HepG2 (cell line): ENCODE measurements at regions not wholly inside any gene's neighbourhood (a gene's known extent, or its start where the extent isn't known, plus 50 kb on each side); places are given as distances from the start of the nearest gene placed in this dataset.

Experiments used
- ATAC-seq: fragments of 200-7000 bp; cut with Tn5 transposase; 3 replicates; pipeline ENCODE4 v1.9.1; 2020; ENCODE audit warnings: mild to moderate bottlenecking, moderate library complexity
- BruUV-seq: library from RNA; stranded (reverse); fragments of 400-500 nt; replicated peaks from 2 replicates; lab custom pipeline; 2021; lab: Mats Ljungman, UMichigan
- CTCF ChIA-PET: fragments of 300-600 bp; formaldehyde crosslinking; extraction: SDS; loops from one replicate; lab custom pipeline; 2021; ENCODE audit warnings: low total read pairs, inconsistent platforms, low intra/inter-chr PET ratio; lab: Yijun Ruan, JAX
- POLR2A ChIA-PET: fragments of 350-600 bp; sonication (Branson Sonifier 250); formaldehyde crosslinking; loops from one replicate; lab custom pipeline; 2020; ENCODE audit warnings: antibody characterized with exemption, inconsistent platforms; lab: Yijun Ruan, JAX
- DNase-seq: peaks from one replicate; pipeline ENCODE4 v3.0.0-alpha.2; 2015; ENCODE audit warnings: low spot score
- FAIRE-seq: peaks from 3 replicates; lab custom pipeline; 2011; peaks lifted over from hg19 to GRCh38; lab: Jason Lieb, UNC
- H2AFZ ChIP-seq: one replicate; pipeline ENCODE4 v1.6.1; 2011; ENCODE audit warnings: low read length, inconsistent platforms
- H3K27ac ChIP-seq: fragments of 300-600 bp; 3 replicates; pipeline ENCODE4 v1.8.0; 2011; ENCODE audit warnings: mixed run types, mild to moderate bottlenecking, mixed read lengths, low read length, inconsistent platforms; ENCODE audit not compliant: insufficient read depth; ENCODE audit errors: extremely low read length
- H3K27me3 ChIP-seq, 2 experiments: fragments of 200-600 bp in 1 of 2; 2 replicates in 1 of 2; 3 replicates in 1 of 2; pipeline versions ENCODE4 v1.6.0 to v1.8.0; 2011; ENCODE audit warnings: low read length in 2 of 2, mild to moderate bottlenecking in 2 of 2, moderate library complexity in 2 of 2, inconsistent platforms in 1 of 2; ENCODE audit not compliant: insufficient read depth in 2 of 2, control insufficient read depth in 1 of 2
- H3K36me3 ChIP-seq, 2 experiments: fragments of 200-600 bp in 1 of 2; replicated peaks in 1 of 2; 2 replicates in 1 of 2; 3 replicates in 1 of 2; pipeline versions ENCODE4 v1.5.1 to v1.8.0; 2011; ENCODE audit warnings: low read length in 2 of 2, inconsistent platforms in 1 of 2; ENCODE audit not compliant: insufficient read depth in 2 of 2, control insufficient read depth in 1 of 2
- H3K4me1 ChIP-seq: 2 replicates; pipeline ENCODE4 v1.5.1; 2012; ENCODE audit warnings: low read length, inconsistent platforms; ENCODE audit not compliant: insufficient read depth
- H3K4me2 ChIP-seq: 2 replicates; pipeline ENCODE4 v1.6.0; 2011; ENCODE audit warnings: low read depth, low read length, inconsistent platforms
- H3K4me3 ChIP-seq, 3 experiments: fragments of 200-600 bp in 1 of 3; sonication (generic), shearing (Covaris generic) in 1 of 3; replicated peaks in 1 of 3; 2 replicates each; pipeline ENCODE4 v1.5.1; 2011 to 2016; ENCODE audit warnings: low read length in 3 of 3, inconsistent platforms in 2 of 3, low read depth in 2 of 3, mild to moderate bottlenecking in 2 of 3, control low read depth in 1 of 3, mixed read lengths in 1 of 3; ENCODE audit not compliant: insufficient read depth in 1 of 3
- H3K79me2 ChIP-seq: one replicate; pipeline ENCODE4 v1.6.1; 2011; ENCODE audit warnings: low read length, inconsistent platforms; ENCODE audit not compliant: insufficient read depth
- H3K9ac ChIP-seq: 2 replicates; pipeline ENCODE4 v1.6.0; 2011; ENCODE audit warnings: mild to moderate bottlenecking, low read depth, low read length, inconsistent platforms; ENCODE audit not compliant: insufficient read depth
- H3K9me3 ChIP-seq: 2 replicates; pipeline ENCODE4 v1.5.1; 2012; ENCODE audit warnings: mild to moderate bottlenecking, low read length
- H4K20me1 ChIP-seq: 2 replicates; pipeline ENCODE4 v1.6.0; 2011; ENCODE audit warnings: inconsistent platforms, mild to moderate bottlenecking, low read length, moderate library complexity; ENCODE audit not compliant: insufficient read depth
- ADNP ChIP-seq: sonication (generic); formaldehyde crosslinking; IDR thresholded peaks from 2 replicates; pipeline ENCODE4 v1.4.0; 2020; ENCODE audit warnings: missing genetic modification reagents
- AHR ChIP-seq: IDR thresholded peaks from 2 replicates; pipeline ENCODE4 v1.6.1; 2018; ENCODE audit warnings: missing genetic modification reagents, missing compliant biosample characterization
- DNMT3B ChIP-seq: conservative IDR thresholded peaks from 2 replicates; pipeline ENCODE4 v1.6.1; 2016; ENCODE audit warnings: missing biosample characterization, control low read depth
- KMT2B ChIP-seq: IDR thresholded peaks from 2 replicates; pipeline ENCODE4 v1.6.1; 2016; ENCODE audit warnings: missing genetic modification reagents, missing compliant biosample characterization
- SRSF1 ChIP-seq: fragments of 200-400 bp; formaldehyde crosslinking; optimal IDR thresholded peaks from 2 replicates; pipeline ENCODE3; 2017; ENCODE audit warnings: mild to moderate bottlenecking, low read depth, low read length, moderate library complexity
- TARDBP ChIP-seq: sonication (generic); formaldehyde crosslinking; IDR thresholded peaks from 2 replicates; pipeline ENCODE4 v1.8.0; 2022; ENCODE audit warnings: mild to moderate bottlenecking, missing genetic modification reagents
- ZBTB25 ChIP-seq: IDR thresholded peaks from 2 replicates; pipeline ENCODE4 v1.6.1; 2018; ENCODE audit warnings: missing genetic modification reagents
- ZHX1 ChIP-seq: sonication (generic); formaldehyde crosslinking; IDR thresholded peaks from 2 replicates; pipeline ENCODE4 v1.8.1; 2022; ENCODE audit warnings: low read depth, mild to moderate bottlenecking, missing genetic modification reagents
- ZKSCAN1 ChIP-seq: fragments of 150-350 bp; IDR thresholded peaks from 2 replicates; pipeline ENCODE4 v1.6.1; 2014; ENCODE audit warnings: low read length
- ZNF274 ChIP-seq: sonication (generic); formaldehyde crosslinking; IDR thresholded peaks from 2 replicates; pipeline ENCODE4 v1.5.1; 2020; ENCODE audit warnings: mild to moderate bottlenecking, missing genetic modification reagents
- ZNF282 ChIP-seq: fragments of 450-650 bp; IDR thresholded peaks from 2 replicates; pipeline ENCODE4 v1.6.1; 2018; ENCODE audit not compliant: partially characterized antibody
- ZNF746 ChIP-seq: sonication (generic); formaldehyde crosslinking; IDR thresholded peaks from 2 replicates; pipeline ENCODE4 v1.8.0; 2022; ENCODE audit warnings: mild to moderate bottlenecking, missing genetic modification reagents
- ZNF768 ChIP-seq: sonication (generic); formaldehyde crosslinking; IDR thresholded peaks from 2 replicates; pipeline ENCODE4 v1.4.0; 2020; ENCODE audit warnings: missing genetic modification reagents
- WGBS: methylation state at CpG from one replicate; pipeline ENCODE4 v1.1.6; 2017; ENCODE audit warnings: low lambda C conversion rate; 5-methylcytosine and 5-hydroxymethylcytosine counted together
- in situ Hi-C: cut with HindIII; loops from 2 replicates; pipeline ENCODE4 v1.10.0; 2017; ENCODE audit warnings: low pct_unique_long_range_greater_than_20kb; ENCODE audit not compliant: extremely low pct_ligation_motif_present
- intact Hi-C: fragments of 100-400 bp; cut with micrococcal nuclease; formaldehyde crosslinking; loops from one replicate; pipeline ENCODE4 v1.10.0; 2022; ENCODE audit not compliant: unreplicated experiment
- TF ChIP-seq, protein P1 (sequence below): sonication (generic); formaldehyde crosslinking; IDR thresholded peaks from 2 replicates; pipeline ENCODE4 v1.5.0; 2020; ENCODE audit warnings: missing genetic modification reagents
- TF ChIP-seq, protein P2 (sequence below): sonication (generic); formaldehyde crosslinking; IDR thresholded peaks from 2 replicates; pipeline ENCODE4 v1.8.1; 2023; ENCODE audit warnings: missing genetic modification reagents, mild to moderate bottlenecking, borderline replicate concordance

- H4K20me1 ChIP-seq = no peaks in the 10 kb centered on the region
- in situ Hi-C loops (no loop called here), intact Hi-C loops (no loop called here)
- FAIRE-seq (no peak), DNase-seq (no peak), ATAC-seq (no peak)
- H3K4me2 ChIP-seq = no peak overlapping the region
- no peak for TF ChIP-seq ZHX1 (CRISPR knock-in tag)
- no peak for TF ChIP-seq ZBTB25 (CRISPR knock-in tag)
- TF ChIP-seq ZKSCAN1 = no peak
- TF ChIP-seq ADNP (CRISPR knock-in tag) = no peak
- TF ChIP-seq, protein P1, sequence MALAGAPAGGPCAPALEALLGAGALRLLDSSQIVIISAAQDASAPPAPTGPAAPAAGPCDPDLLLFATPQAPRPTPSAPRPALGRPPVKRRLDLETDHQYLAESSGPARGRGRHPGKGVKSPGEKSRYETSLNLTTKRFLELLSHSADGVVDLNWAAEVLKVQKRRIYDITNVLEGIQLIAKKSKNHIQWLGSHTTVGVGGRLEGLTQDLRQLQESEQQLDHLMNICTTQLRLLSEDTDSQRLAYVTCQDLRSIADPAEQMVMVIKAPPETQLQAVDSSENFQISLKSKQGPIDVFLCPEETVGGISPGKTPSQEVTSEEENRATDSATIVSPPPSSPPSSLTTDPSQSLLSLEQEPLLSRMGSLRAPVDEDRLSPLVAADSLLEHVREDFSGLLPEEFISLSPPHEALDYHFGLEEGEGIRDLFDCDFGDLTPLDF = no peak
- no peak for TF ChIP-seq DNMT3B (CRISPR knock-in tag)
- TF ChIP-seq, protein P2, sequence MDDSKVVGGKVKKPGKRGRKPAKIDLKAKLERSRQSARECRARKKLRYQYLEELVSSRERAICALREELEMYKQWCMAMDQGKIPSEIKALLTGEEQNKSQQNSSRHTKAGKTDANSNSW = no peak
- no peak for TF ChIP-seq SRSF1
- no peak for TF ChIP-seq TARDBP (CRISPR knock-in tag)
- TF ChIP-seq ZNF746 = no peak
- TF ChIP-seq ZNF274 = no peak
- TF ChIP-seq ZNF282 = no peak
- no peak for TF ChIP-seq AHR (CRISPR knock-in tag)
- TF ChIP-seq ZNF768 (CRISPR knock-in tag) = no peak
- no peak for TF ChIP-seq KMT2B (CRISPR knock-in tag)
- H3K9ac ChIP-seq = no peak overlapping the region
- H3K36me3 ChIP-seq = no peaks in the 10 kb centered on the region
- no peak overlapping the region for H2AFZ ChIP-seq
- no peaks in the 10 kb centered on the region for H3K27me3 ChIP-seq
- no peak overlapping the region for H3K27ac ChIP-seq
- no peaks in the 10 kb centered on the region for H3K4me1 ChIP-seq
- H3K79me2 ChIP-seq = no peaks in the 10 kb centered on the region
- 6% methylated on average over 1 of the region's 1 CpG for WGBS
- no peaks in the 10 kb centered on the region for H3K9me3 ChIP-seq
- POLR2A ChIA-PET = no interaction called here
- no peak overlapping the region for H3K4me3 ChIP-seq
- no TSS peak for BruUV-seq
- CTCF ChIA-PET = no interaction called here
These were observed 59.9 kb upstream of the ARRDC3 start for GRCh38 chr5:91443023-91443422.
